ENCODE measurements at regions not wholly inside any gene's neighbourhood (a gene's known extent, or its start where the extent isn't known, plus 50 kb on each side); places are given as distances from the start of the nearest gene placed in this dataset.

- DNase-seq: no peak
These were observed 139.2 kb downstream of the ADAMTS15 start for GRCh38 chr11:130587658-130588057.

GRCh38 chr11:130588471-130588870 lies 140.0 kb downstream of the ADAMTS15 start:
- DNase-seq: no peak

GRCh38 chr11:130592056-130592455 lies 143.6 kb downstream of the ADAMTS15 start:
- DNase-seq: no peak

GRCh38 chr11:130593064-130593463 lies 144.6 kb downstream of the ADAMTS15 start:
- no peak for DNase-seq

- DNase-seq: no peak
These were observed 150.0 kb downstream of the ADAMTS15 start for GRCh38 chr11:130598433-130598832.

GRCh38 chr11:130599073-130599654 lies 150.7 kb downstream of the ADAMTS15 start:
- no peak for DNase-seq

GRCh38 chr11:130600139-130600538 lies 151.7 kb downstream of the ADAMTS15 start:
- no peak for DNase-seq

- DNase-seq: no peak
These were observed 152.2 kb downstream of the ADAMTS15 start for GRCh38 chr11:130600616-130601015.

- no peak for DNase-seq
These were observed 152.7 kb downstream of the ADAMTS15 start for GRCh38 chr11:130601141-130601540.

GRCh38 chr11:130601764-130602460 lies 153.5 kb downstream of the ADAMTS15 start:
- DNase-seq: no peak

- DNase-seq: no peak
These were observed 154.3 kb downstream of the ADAMTS15 start for GRCh38 chr11:130602641-130603334.

- no peak for DNase-seq
These were observed 155.0 kb downstream of the ADAMTS15 start for GRCh38 chr11:130603335-130603906.

GRCh38 chr11:130604606-130605005 lies 156.2 kb downstream of the ADAMTS15 start:
- DNase-seq: no peak

- DNase-seq: no peak
These were observed 157.7 kb downstream of the ADAMTS15 start for GRCh38 chr11:130606178-130606577.

GRCh38 chr11:130606781-130607511 lies 158.5 kb downstream of the ADAMTS15 start:
- no peak for DNase-seq

- DNase-seq: no peak
These were observed 159.8 kb downstream of the ADAMTS15 start for GRCh38 chr11:130608287-130608686.

GRCh38 chr11:130609121-130610035 lies 160.9 kb downstream of the ADAMTS15 start:
- DNase-seq: no peak

- no peak for DNase-seq
These were observed 163.4 kb downstream of the ADAMTS15 start for GRCh38 chr11:130611791-130612251.

GRCh38 chr11:130612291-130612851 lies 163.9 kb downstream of the ADAMTS15 start:
- no peak for DNase-seq

- DNase-seq: no peak
These were observed 165.0 kb downstream of the ADAMTS15 start for GRCh38 chr11:130613396-130613795.

- no peak for DNase-seq
These were observed 166.1 kb downstream of the ADAMTS15 start for GRCh38 chr11:130614591-130614990.

- DNase-seq: no peak
These were observed 167.1 kb downstream of the ADAMTS15 start for GRCh38 chr11:130615561-130615960.
